IgD-negative memory B cell (primary cell): ENCODE measurements at regions not wholly inside any gene's neighbourhood (a gene's known extent, or its start where the extent isn't known, plus 50 kb on each side); places are given as distances from the start of the nearest gene placed in this dataset.
A peak's percentile ranks its signal among the peaks of the same experiment; 100 is the strongest.
"Not testable (repeated sequence)": the region's sequence is repeated elsewhere in the genome, so short reads cannot be mapped to it uniquely, and the experiment has no call there.

Experiments used
- H3K27ac Mint-ChIP-seq, 3 donors: one replicate each; pipeline ENCODE4 v1.8.0; 2020 to 2022; ENCODE audit warnings: mild to moderate bottlenecking in 3 of 3, mixed read lengths in 3 of 3, moderate library complexity in 1 of 3
- H3K27me3 Mint-ChIP-seq: one replicate; pipeline ENCODE4 v1.8.0; 2021; ENCODE audit warnings: mixed read lengths
- H3K36me3 Mint-ChIP-seq: one replicate; pipeline ENCODE4 v1.8.0; 2020; ENCODE audit warnings: mild to moderate bottlenecking, mixed read lengths
- H3K4me1 Mint-ChIP-seq, 3 donors: one replicate each; pipeline ENCODE4 v1.8.0; 2020 to 2022; ENCODE audit warnings: mixed read lengths in 3 of 3, mild to moderate bottlenecking in 1 of 3
- H3K4me3 Mint-ChIP-seq, 4 donors: one replicate each; pipeline ENCODE4 v1.8.0; 2020 to 2022; ENCODE audit warnings: mild to moderate bottlenecking in 4 of 4, mixed read lengths in 4 of 4, moderate library complexity in 3 of 4
- H3K9me3 Mint-ChIP-seq, 3 donors: one replicate each; pipeline ENCODE4 v1.8.0; 2020 to 2021; ENCODE audit warnings: mixed read lengths in 3 of 3, mild to moderate bottlenecking in 1 of 3

DNA sequence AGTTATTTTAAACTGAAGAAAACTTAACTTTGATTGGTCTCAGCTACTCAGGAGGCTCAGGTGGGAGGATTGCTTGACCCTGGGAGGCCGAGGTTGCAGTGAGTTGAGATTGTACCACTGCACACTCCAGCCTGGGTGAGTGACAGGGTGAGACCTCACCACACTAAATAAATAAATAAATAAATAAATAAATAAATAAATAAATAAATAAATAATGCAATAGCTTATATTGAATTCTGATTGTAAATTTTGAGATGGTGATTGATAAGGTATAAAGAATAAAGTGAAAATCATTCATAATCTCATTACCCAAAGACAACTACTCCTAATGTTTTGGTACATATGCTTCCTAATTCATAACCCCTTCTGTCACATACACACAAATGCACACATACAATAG lies 58.1 kb downstream of the TUBA3C start:
- no peak overlapping the region for H3K4me3 Mint-ChIP-seq
- no peaks in the 10 kb centered on the region for H3K4me1 Mint-ChIP-seq
- H3K27me3 Mint-ChIP-seq, result peaks cover 2% of the 10 kb centered on the region
- peaks cover 0 to 5% (median 0%) of the 10 kb centered on the region in 3 donors for H3K9me3 Mint-ChIP-seq
- no peaks in the 10 kb centered on the region for H3K36me3 Mint-ChIP-seq
- no peak overlapping the region for H3K27ac Mint-ChIP-seq

GRCh38 chr13:19117913-19118739 lies 63.5 kb downstream of the TUBA3C start:
- H3K27me3 Mint-ChIP-seq, result no peaks in the 10 kb centered on the region
- H3K4me1 Mint-ChIP-seq, result no peaks in the 10 kb centered on the region
- peaks cover 0 to 7% (median 0%) of the 10 kb centered on the region in 3 donors for H3K9me3 Mint-ChIP-seq

GRCh38 chr13:19109225-19109624 lies 72.4 kb downstream of the TUBA3C start:
- H3K4me1 Mint-ChIP-seq, H3K9me3 Mint-ChIP-seq, H3K4me3 Mint-ChIP-seq, H3K36me3 Mint-ChIP-seq, H3K27me3 Mint-ChIP-seq, H3K27ac Mint-ChIP-seq: not testable (repeated sequence)

More at GRCh38 chr13:19117913-19118739, 63.5 kb downstream of the TUBA3C start:
- H3K27ac Mint-ChIP-seq, result no peak overlapping the region
- peaks cover 2% of the 10 kb centered on the region for H3K36me3 Mint-ChIP-seq
- H3K4me3 Mint-ChIP-seq, result no peak overlapping the region

GRCh38 chr13:19103140-19103539 lies 78.5 kb downstream of the TUBA3C start:
- no peak overlapping the region for H3K4me3 Mint-ChIP-seq
- no peaks in the 10 kb centered on the region for H3K4me1 Mint-ChIP-seq
- no peaks in the 10 kb centered on the region for H3K27me3 Mint-ChIP-seq
- H3K36me3 Mint-ChIP-seq, result no peaks in the 10 kb centered on the region
- H3K9me3 Mint-ChIP-seq, result peaks cover 0 to 9% (median 3%) of the 10 kb centered on the region in 3 donors
- H3K27ac Mint-ChIP-seq, result no peak overlapping the region

GRCh38 chr13:19093369-19093768 lies 88.3 kb downstream of the TUBA3C start:
- H3K4me3 Mint-ChIP-seq, result no peak overlapping the region
- no peaks in the 10 kb centered on the region for H3K4me1 Mint-ChIP-seq
- H3K36me3 Mint-ChIP-seq, result no peaks in the 10 kb centered on the region
- H3K9me3 Mint-ChIP-seq, result peaks cover 0 to 3% (median 2%) of the 10 kb centered on the region in 3 donors
- H3K27ac Mint-ChIP-seq, result no peak overlapping the region
- no peaks in the 10 kb centered on the region for H3K27me3 Mint-ChIP-seq

- peaks cover 2% of the 10 kb centered on the region for H3K27me3 Mint-ChIP-seq
- H3K36me3 Mint-ChIP-seq, result no peaks in the 10 kb centered on the region
- no peak overlapping the region for H3K27ac Mint-ChIP-seq
- no peak overlapping the region for H3K4me3 Mint-ChIP-seq
- H3K4me1 Mint-ChIP-seq, result no peaks in the 10 kb centered on the region
- H3K9me3 Mint-ChIP-seq, result peaks cover 0 to 1% (median 0%) of the 10 kb centered on the region in 3 donors
These were observed 91.1 kb downstream of the TUBA3C start for GRCh38 chr13:19090495-19090894.

DNA sequence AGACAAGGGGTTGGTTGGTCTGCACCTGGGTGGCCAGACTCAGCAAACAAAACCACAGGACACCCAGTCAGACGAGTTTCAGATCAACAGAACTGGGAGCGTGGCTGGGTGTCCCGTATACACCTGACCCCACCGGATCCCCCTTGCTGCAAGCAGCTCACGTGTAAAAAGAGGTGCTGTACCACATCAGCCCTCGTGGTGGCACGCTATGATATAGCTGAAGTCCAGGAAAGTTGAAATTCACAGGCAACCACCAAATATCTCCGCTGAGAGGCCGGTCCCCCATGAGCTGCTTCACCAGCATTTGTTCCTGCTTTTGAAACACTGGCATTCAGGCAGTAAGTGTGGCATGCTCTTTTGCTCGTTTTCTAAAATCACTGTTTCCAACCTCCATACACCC lies 92.3 kb downstream of the TUBA3C start:
- Mint-ChIP-seq H3K36me3 (no peaks in the 10 kb centered on the region), H3K27me3 (peaks cover 4% of the 10 kb centered on the region), H3K4me3 (no peak overlapping the region), H3K9me3 (peaks cover 0 to 1% (median 0%) of the 10 kb centered on the region in 3 donors), H3K4me1 (no peaks in the 10 kb centered on the region), H3K27ac (no peak overlapping the region)

GRCh38 chr13:19088416-19088815 lies 93.2 kb downstream of the TUBA3C start:
- Mint-ChIP-seq H3K27me3 (peaks cover 4% of the 10 kb centered on the region), H3K36me3 (no peaks in the 10 kb centered on the region), H3K4me3 (no peak overlapping the region), H3K27ac (no peak overlapping the region), H3K9me3 (peaks cover 1 to 4% (median 2%) of the 10 kb centered on the region in 3 donors), H3K4me1 (no peaks in the 10 kb centered on the region)

DNA sequence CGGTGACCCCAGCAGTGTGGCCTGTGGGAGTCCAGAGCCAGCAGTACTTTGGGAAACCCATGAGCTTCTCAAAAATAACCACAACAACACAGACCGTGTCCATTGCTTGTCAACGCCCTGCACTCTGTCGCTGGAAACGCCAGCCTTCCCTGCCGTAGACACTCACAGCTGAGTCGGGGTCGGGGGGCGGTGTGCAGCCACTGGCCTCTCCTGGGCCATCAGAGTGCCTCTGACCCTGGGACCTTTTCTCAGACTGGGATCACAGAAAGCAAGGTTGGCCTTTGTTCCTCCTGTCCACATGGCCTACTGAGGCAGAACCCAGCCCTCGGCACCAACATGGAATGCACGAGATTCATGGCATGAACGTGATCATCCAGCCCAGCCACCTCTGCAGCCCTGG lies 95.7 kb downstream of the TUBA3C start:
- Mint-ChIP-seq H3K9me3 (peaks cover 2 to 4% (median 4%) of the 10 kb centered on the region in 3 donors), H3K27me3 (peaks cover 4% of the 10 kb centered on the region), H3K4me1 (no peaks in the 10 kb centered on the region), H3K4me3 (no peak overlapping the region), H3K27ac (no peak overlapping the region), H3K36me3 (no peaks in the 10 kb centered on the region)

- no peaks in the 10 kb centered on the region for H3K36me3 Mint-ChIP-seq
- H3K27ac Mint-ChIP-seq, result no peak overlapping the region
- peaks cover 4% of the 10 kb centered on the region for H3K27me3 Mint-ChIP-seq
- peaks cover 2 to 5% (median 4%) of the 10 kb centered on the region in 3 donors for H3K9me3 Mint-ChIP-seq
- no peaks in the 10 kb centered on the region for H3K4me1 Mint-ChIP-seq
- peak overlapping the region in 1 of 4 donors; percentile 24 for H3K4me3 Mint-ChIP-seq
These were observed 96.4 kb downstream of the TUBA3C start for GRCh38 chr13:19085258-19085657.

DNA sequence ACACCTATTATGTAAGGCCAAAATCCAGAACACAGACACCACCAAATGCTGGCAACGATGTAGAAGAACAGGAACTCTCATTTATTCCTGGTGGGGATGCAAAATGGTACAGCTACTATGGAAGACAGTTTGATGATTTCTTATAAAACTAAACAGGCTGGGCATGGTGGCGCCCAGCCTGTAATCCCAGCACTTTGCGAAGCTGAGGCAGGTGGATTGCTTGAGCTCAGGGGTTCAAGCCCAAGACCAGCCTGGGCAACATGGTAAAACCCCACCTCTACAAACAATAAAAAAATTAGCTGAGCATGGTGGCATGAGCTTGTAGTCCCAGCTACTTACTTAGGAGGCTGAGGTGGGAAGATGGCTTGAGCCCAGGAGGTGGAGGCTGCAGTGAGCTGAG lies 98.3 kb downstream of the TUBA3C start:
- H3K9me3 Mint-ChIP-seq, result peaks cover 2 to 13% (median 9%) of the 10 kb centered on the region in 3 donors
- no peaks in the 10 kb centered on the region for H3K4me1 Mint-ChIP-seq
- H3K4me3 Mint-ChIP-seq, result no peak overlapping the region
- peaks cover 3% of the 10 kb centered on the region for H3K27me3 Mint-ChIP-seq
- H3K27ac Mint-ChIP-seq, result no peak overlapping the region
- H3K36me3 Mint-ChIP-seq, result no peaks in the 10 kb centered on the region

DNA sequence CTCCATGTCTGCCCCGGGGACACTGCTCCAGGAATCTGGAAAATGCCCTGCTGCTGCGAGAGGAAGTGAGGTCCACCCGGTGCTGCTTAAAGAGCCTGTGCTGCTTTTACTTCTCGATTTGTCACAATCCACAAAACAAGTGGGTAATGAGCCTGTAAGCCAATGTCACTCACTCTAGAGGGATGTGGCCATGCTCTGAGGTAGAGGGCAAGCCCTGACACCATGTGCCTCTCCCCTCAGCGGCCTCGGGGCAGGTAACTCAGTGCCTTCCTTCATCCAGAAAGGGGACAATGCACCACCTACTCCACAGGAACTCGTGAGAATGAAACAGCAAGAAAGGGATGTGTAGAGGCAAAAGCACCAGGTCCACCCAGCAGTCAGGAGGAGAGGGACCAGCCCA lies 106.2 kb downstream of the TUBA3C start:
- Mint-ChIP-seq H3K36me3 (no peaks in the 10 kb centered on the region), H3K4me1 (no peaks in the 10 kb centered on the region), H3K27me3 (no peaks in the 10 kb centered on the region), H3K4me3 (no peak overlapping the region), H3K27ac (no peak overlapping the region), H3K9me3 (peaks cover 4 to 13% (median 5%) of the 10 kb centered on the region in 3 donors)

- no peaks in the 10 kb centered on the region for H3K27me3 Mint-ChIP-seq
- H3K4me1 Mint-ChIP-seq, result no peaks in the 10 kb centered on the region
- no peaks in the 10 kb centered on the region for H3K36me3 Mint-ChIP-seq
- H3K4me3 Mint-ChIP-seq, result no peak overlapping the region
- peak overlapping the region in 1 of 3 donors; percentile 25 for H3K27ac Mint-ChIP-seq
- peaks cover 3 to 10% (median 4%) of the 10 kb centered on the region in 3 donors for H3K9me3 Mint-ChIP-seq
These were observed 107.1 kb downstream of the TUBA3C start for GRCh38 chr13:19074519-19074918.

DNA sequence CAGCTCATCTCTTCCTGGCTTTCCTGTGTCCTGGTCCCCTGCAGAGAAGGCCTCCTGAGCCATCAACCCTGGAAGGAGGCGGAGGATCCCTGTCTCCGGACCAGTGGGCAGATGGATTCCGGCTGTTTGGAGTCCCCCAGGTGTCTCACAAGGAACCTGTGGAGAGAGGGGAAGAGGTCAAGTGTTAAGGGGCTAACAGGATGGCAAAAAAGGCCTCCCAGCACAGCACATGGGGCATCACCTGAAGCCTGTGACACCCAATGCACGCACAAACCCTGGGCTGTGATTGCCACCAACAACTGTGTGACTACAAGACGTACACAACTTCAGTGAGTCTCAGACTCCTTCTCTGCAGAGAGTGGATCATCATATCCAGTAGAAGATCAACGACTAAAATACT lies 107.5 kb downstream of the TUBA3C start:
- H3K4me3 Mint-ChIP-seq, H3K9me3 Mint-ChIP-seq, H3K27ac Mint-ChIP-seq, H3K27me3 Mint-ChIP-seq, H3K36me3 Mint-ChIP-seq, H3K4me1 Mint-ChIP-seq: not testable (repeated sequence)

DNA sequence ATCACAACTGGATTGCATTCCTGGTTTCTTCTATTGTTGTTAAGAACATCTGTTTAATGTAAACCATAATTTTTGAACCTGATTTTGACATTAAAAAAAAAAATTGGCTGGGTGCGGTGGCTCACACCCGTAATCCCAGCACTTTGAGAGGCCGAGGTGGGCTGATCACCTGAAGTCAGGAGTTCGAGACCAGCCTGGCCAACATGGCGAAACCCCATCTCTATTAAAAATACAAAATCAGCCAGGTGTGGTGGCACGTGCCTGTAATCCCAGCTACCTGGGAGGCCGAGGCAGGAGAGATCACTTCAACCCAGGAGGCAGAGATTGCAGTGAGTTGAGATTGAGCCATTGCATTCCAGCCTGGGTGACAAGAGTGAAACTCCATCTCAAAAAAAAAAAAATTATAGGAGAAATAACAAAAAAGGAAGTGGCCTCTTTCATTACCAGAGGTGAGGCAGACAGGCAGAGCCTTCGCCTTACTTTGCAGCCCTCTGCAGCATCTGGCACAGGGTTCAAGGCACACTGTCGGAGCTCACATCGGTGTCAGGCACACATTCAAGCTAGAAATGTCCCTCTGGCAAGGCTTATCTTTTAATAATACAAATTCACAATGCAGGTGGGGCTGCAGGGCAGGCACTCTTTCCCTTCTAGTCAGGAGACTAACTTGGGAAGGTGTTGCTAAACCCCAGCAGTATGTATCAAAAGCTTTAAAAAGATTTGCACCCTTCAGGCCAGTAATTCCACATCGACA lies 108.5 kb downstream of the TUBA3C start:
- H3K9me3 Mint-ChIP-seq, H3K4me3 Mint-ChIP-seq, H3K27ac Mint-ChIP-seq, H3K36me3 Mint-ChIP-seq, H3K27me3 Mint-ChIP-seq, H3K4me1 Mint-ChIP-seq: not testable (repeated sequence)

DNA sequence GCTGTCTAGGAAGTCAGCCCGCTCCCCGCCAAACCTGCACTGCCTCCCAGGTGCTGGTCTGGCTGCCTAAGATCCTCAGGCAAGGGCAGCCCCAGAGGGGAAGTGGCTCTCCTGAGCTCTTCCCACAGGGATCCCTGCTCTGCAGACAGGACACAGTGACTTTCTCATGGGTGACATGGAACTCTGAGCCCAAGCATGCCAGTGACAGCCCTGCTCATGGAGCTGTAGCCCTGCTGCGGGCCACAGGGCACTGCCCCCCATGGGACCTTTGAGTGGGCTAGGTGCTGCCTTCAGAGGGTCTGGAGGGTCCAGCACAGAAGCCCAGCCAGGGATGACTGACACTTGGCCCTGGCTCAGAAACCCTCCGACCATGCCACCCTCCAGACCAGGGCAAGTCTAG lies 109.1 kb downstream of the TUBA3C start:
- no peaks in the 10 kb centered on the region for H3K36me3 Mint-ChIP-seq
- H3K27me3 Mint-ChIP-seq, result no peaks in the 10 kb centered on the region

More for the DNA sequence above, 109.1 kb downstream of the TUBA3C start:
- H3K9me3 Mint-ChIP-seq, result peaks cover 0 to 5% (median 4%) of the 10 kb centered on the region in 3 donors
- no peak overlapping the region for H3K27ac Mint-ChIP-seq
- no peak overlapping the region for H3K4me3 Mint-ChIP-seq
- H3K4me1 Mint-ChIP-seq, result no peaks in the 10 kb centered on the region
